GM18868 (cell line): ENCODE measurements at regions not wholly inside any gene's neighbourhood (a gene's known extent, or its start where the extent isn't known, plus 50 kb on each side); places are given as distances from the start of the nearest gene placed in this dataset.

Experiments
- ATAC-seq: cut with Tn5 transposase; IDR thresholded peaks from one replicate; pipeline ENCODE4 v1.9.1; 2021; ENCODE audit warnings: mild to moderate bottlenecking, moderate library complexity; ENCODE audit not compliant: unreplicated experiment

- no peak for ATAC-seq
Measured at GRCh38 chr4:166460769-166461550, 587.9 kb downstream of the TLL1 start.

- ATAC-seq: peak; percentile 58
Measured at GRCh38 chr4:166481055-166481454, 608.0 kb downstream of the TLL1 start.

- peak; percentile 46 for ATAC-seq
Measured at GRCh38 chr4:166481739-166482138, 608.7 kb downstream of the TLL1 start.

GRCh38 chr4:166482758-166483157 lies 609.7 kb downstream of the TLL1 start:
- ATAC-seq: no peak

GRCh38 chr4:166491635-166492034 lies 618.6 kb downstream of the TLL1 start:
- no peak for ATAC-seq

- no peak for ATAC-seq
Measured at GRCh38 chr4:166493924-166494345, 620.9 kb downstream of the TLL1 start.

GRCh38 chr4:166498546-166498945 lies 625.5 kb downstream of the TLL1 start:
- no peak for ATAC-seq

GRCh38 chr4:166499820-166500219 lies 626.8 kb downstream of the TLL1 start:
- ATAC-seq: peak; percentile 49

- ATAC-seq: peak; percentile 94
Measured at GRCh38 chr4:166501941-166502382, 628.9 kb downstream of the TLL1 start.

- no peak for ATAC-seq
Measured at GRCh38 chr4:166502660-166503059, 629.6 kb downstream of the TLL1 start.

GRCh38 chr4:166506051-166506450 lies 633.0 kb downstream of the TLL1 start:
- ATAC-seq: no peak

- no peak for ATAC-seq
Measured at GRCh38 chr4:166512267-166512666, 639.2 kb downstream of the TLL1 start.

GRCh38 chr4:166518315-166518714 lies 645.3 kb downstream of the TLL1 start:
- ATAC-seq: no peak

- no peak for ATAC-seq
Measured at GRCh38 chr4:166518776-166519175, 645.7 kb downstream of the TLL1 start.

GRCh38 chr4:166519774-166520173 lies 646.7 kb downstream of the TLL1 start:
- ATAC-seq: no peak

- ATAC-seq: no peak
Measured at GRCh38 chr4:166527500-166527899, 654.5 kb downstream of the TLL1 start.

GRCh38 chr4:166531703-166532102 lies 658.7 kb downstream of the TLL1 start:
- no peak for ATAC-seq

- no peak for ATAC-seq
Measured at GRCh38 chr4:166535865-166536264, 662.8 kb downstream of the TLL1 start.

- ATAC-seq: no peak
Measured at GRCh38 chr4:166538491-166539005, 665.5 kb downstream of the TLL1 start.

- ATAC-seq: no peak
Measured at GRCh38 chr4:166546009-166546408, 673.0 kb downstream of the TLL1 start.

GRCh38 chr4:166577639-166578038 lies 656.7 kb downstream of the SPOCK3 start:
- ATAC-seq: no peak

GRCh38 chr4:166585491-166585890 lies 648.8 kb downstream of the SPOCK3 start:
- no peak for ATAC-seq
